ENCODE measurements at regions not wholly inside any gene's neighbourhood (a gene's known extent, or its start where the extent isn't known, plus 50 kb on each side); places are given as distances from the start of the nearest gene placed in this dataset.
"Not testable (repeated sequence)": the region's sequence is repeated elsewhere in the genome, so short reads cannot be mapped to it uniquely, and the experiment has no call there.

DNA sequence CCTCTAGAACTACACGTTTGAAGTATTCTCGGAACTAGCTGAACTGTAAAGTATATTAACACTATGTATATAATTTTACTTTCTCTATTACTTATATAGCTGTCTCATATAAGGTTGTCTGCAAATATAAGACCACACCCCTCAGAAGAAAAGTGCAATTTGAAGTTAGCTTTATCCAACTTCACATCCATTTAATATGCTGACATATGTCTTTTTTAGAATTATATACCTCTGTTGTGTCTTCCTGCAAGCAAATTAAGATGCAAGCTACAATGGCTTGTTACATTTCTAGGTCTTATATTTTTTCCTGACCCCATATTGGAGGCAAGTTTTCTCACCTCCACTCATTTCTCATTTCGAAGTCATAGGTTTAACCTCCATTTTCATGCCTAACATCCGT is 349.0 kb upstream of the AGA start:
- DNase-seq (ENCODE audit: extremely low read depth in 1 of 2, low read depth in 1 of 2) = no peak

DNA sequence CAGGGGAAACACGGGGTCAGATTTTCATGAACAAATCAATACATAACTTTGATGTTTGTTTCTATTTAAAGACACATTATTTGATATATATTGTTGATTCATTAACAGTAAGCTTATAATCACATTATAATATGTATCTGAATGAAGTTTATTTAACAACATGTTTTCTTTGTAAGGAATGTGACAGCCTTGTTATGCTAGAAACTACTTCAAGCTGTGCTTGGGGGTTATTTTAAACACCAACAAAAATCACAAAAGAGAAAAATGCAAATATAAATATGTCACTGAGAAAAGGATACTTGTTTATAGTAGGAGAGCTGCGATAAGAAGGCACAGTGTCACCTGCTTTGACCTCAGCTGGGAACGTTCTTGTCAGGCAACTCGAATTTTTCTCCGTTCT is 354.6 kb upstream of the AGA start:
- DNase-seq (ENCODE audit: extremely low read depth in 1 of 2, low read depth in 1 of 2) = no peak

DNA sequence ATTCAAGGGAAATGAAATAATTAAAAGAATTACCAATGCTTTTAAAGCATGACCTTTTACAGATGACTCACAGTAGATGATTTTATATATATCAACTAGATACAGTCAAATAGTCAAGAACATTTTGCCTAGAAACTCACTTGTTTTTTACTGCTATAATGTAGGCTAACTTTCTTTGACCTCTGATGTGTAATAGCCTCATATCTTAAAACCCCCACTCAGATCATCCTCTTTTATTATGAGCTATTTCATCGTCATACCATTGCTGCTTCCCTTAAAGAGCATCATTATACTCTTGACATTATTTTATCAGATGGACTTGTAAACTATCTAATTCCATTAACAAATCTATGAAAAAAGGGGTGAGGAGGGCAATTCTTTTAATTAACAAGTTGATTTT is 355.9 kb upstream of the AGA start:
- no peak for DNase-seq (ENCODE audit: extremely low read depth in 1 of 2, low read depth in 1 of 2)

DNA sequence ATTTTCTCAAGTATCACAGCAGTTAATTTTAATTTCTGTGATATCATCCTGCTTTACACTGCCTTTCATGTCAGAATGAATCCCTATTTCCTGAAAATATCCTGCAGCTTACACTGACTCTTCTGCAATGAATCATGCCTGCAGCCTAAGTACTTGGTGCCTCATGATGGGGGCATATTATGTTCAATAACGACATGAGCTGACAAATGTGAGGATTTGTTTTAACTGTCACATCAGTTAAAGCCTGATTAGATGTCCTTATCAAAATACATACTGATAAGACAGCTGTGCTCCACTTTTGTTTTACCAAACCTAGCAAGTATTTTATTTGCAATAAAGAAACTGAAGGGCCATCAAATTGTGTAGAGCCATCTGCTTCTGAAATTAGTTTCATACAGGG is 359.9 kb upstream of the AGA start:
- no peak for DNase-seq (ENCODE audit: extremely low read depth in 1 of 2, low read depth in 1 of 2)

DNA sequence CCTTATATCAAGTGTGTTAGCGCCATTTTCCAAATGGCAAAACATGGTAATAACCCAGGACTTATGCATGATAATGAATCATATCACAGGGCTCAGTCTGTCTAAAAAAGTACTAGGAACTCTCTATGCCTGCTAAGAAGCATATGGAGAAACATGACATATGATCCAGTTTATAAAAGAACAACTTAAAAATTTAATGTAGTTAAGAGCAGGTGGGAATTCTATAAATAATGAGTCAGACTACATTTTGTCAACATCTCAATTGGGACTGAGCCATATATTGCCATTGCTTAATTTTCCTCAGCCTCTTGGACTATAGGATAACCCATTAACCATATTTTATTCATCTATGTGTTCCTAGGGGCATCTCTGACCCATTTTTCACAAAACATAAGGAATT is 360.4 kb upstream of the AGA start:
- no peak for DNase-seq (ENCODE audit: extremely low read depth in 1 of 2, low read depth in 1 of 2)

DNA sequence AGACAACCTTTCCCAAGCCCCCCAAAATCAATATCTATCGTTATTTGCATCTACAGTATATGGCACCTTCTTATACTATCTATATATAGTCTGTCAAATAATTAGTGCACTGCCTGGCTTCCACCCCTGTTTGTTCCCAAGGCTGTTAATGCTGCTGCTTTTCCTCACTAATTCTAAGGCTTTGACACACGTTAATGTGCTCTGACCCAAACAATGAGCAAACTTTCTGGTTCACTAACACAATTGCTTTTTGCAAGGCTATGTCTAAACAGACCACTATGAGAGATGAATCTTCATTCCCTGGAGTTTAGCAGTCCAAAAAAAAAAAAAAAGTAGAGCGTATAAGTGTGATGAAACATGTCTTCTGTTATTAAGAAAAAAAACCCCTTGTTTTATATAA is 360.9 kb upstream of the AGA start:
- no peak for DNase-seq (ENCODE audit: extremely low read depth in 1 of 2, low read depth in 1 of 2)

DNA sequence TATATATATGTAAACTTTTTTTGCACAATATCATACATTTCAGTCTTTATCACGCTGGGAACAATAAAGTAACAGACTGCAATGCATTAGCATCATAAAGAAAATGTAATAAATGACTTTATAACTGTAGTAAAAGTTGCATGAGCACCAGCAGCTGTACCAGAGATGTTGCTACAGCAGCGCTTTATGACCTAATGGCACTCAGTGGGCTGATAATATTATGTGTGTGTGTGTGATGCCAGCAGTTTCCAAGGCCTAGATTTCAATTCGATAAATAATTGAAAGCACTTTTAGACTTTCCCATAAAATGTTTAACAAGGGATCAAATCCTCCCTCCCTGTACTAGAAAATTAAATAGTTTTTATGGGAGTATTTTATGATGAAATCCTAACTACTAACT is 367.6 kb upstream of the AGA start:
- DNase-seq (ENCODE audit: extremely low read depth in 1 of 2, low read depth in 1 of 2) = no peak

DNA sequence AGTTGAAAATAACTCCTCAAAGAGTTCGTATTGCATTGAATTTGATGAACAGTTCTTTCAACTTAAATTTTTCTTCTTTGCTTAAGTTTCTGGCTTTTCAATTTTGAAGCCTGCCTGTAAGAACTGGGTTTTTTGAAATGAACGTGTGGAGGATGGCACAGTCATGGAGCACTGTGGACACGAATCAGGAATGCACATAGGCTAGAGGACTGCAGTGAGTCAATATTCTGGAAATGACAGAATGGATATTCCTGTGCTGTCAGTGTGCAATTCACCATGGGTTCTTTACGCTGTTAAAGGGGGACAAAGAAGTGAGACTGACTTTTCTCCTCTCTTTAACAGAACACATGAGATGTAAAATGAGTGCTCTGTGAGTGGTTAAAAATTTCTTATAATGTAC is 368.0 kb upstream of the AGA start:
- no peak for DNase-seq (ENCODE audit: extremely low read depth in 1 of 2, low read depth in 1 of 2)

DNA sequence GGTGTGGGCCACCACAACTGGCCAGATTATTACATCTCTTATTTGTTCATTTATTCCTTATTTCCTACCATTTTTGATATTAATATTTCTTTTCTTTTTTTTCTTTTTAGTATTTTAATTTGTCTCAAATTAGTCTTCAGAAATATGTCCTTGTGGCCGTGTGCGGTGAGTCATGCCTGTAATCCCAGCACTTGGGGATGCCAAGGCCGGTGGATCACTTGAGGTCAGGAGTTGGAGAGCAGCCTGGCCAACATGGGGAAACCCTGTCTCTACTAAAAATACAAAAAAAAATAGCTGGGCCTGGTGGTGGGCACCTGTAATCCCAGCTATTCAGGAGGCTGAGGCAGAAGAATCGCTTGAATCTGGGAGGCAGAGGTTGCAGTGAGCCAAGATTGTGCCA is 376.2 kb upstream of the AGA start:
- not testable (repeated sequence) for DNase-seq (ENCODE audit: extremely low read depth in 1 of 2, low read depth in 1 of 2)

DNA sequence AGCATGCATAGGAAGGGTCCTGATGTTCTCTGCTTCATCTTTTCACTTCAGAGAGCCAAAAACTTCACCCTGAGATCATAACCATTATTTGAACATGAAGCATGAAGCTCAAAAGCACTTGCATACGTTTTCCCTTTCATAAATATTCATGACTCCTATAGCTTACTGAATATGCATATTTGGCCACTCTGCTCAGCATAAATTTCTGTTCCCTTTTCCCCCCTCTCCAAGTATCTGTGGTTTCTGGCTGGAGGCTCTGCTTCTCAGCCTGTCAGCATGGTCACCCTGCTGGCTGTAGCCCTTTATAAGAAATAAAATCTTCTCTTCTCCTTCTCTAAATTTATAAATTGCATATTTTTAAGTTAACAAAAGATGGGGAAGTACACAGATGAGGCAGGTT is 384.7 kb upstream of the AGA start:
- no peak for DNase-seq (ENCODE audit: extremely low read depth in 1 of 2, low read depth in 1 of 2)

DNA sequence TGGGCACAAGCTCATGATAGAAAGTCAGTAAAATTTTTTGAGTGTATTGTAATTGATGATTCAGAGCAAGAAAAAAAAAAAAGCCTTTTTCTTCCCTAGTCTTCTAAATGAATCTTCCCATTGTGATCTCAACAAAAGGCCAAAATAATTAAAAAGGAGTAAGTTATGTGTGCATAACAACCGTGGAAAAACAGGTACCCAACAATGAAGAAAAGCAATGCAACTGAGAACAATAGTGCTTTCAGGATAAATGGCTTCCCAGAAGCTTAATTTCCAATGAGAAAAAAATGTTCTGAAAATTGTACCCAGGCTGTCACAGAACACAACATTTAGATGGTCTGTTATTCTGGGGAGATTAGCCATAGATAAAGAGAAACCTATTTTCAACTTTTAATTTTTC is 399.0 kb upstream of the AGA start:
- no peak for DNase-seq (ENCODE audit: extremely low read depth in 1 of 2, low read depth in 1 of 2)

DNA sequence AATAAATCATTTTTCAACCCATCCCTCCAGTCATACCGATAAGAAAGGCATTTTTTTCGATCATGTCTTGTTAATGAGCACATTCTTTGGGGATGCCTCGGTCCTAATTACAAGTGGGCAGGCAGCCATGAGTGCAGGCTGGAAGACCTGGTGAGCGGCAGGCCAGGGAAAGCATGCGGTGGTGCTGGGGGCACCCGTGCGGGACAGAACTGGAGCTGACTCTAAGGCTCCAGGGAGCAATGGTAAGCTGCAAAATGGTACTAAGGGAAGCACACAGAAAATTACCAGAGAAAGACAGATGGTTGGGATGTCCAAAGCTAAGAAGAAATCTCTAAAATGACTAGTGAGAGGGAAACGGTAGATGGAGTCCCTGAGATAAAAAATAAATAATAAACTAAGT is 411.0 kb upstream of the AGA start:
- DNase-seq (ENCODE audit: extremely low read depth in 1 of 2, low read depth in 1 of 2) = no peak

DNA sequence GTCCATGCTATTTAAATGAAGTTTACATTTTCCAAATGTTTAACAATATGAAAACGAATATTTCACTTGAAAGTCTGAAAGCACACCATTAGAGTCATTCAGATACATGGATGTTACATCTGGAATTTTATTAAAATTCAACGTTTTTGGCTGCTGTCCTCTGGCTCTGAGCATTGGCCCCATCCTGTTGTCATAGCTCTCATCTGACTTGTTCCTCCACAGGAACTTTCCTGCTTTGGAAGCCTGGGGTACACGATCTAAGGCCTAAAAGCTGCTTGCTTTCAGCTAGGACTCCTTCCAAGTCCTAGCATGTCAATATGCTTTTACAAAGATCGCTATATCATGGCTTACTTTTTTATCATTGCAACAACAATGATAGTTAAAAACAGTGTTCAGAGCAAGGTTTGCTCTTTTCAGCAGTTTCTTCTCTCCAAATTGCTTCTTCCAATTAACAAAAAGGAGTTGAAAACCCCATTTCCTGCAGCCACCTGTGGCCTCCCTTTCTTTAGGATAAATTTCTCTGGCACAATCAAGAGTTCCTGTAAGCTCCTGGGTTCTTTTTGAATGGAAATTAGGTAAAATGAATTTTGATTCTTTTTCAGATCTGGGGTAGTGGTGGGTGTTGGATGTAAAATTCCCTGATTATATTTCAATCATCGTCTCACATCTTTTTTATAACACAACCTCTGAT is 413.4 kb upstream of the AGA start:
- DNase-seq (ENCODE audit: extremely low read depth in 1 of 2, low read depth in 1 of 2) = no peak

DNA sequence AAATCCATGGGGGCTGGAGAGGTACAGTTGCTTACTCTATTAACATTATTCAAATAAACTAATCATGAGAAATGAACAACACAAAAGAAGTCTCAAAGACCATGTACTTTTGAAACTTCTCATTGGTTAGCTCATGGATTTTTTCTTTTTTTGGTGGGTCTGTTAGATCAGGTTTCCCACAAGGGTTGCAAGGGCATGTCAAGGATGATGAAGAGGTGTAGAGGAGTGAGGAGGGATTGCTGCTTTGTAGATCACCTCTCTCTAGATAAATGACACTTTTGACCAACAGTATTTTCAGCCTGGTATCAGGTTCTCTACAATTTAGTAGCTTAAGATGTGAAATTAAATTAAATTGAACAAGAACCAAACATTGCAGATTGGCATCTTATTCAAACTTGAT is 417.9 kb upstream of the AGA start:
- no peak for DNase-seq (ENCODE audit: extremely low read depth in 1 of 2, low read depth in 1 of 2)

DNA sequence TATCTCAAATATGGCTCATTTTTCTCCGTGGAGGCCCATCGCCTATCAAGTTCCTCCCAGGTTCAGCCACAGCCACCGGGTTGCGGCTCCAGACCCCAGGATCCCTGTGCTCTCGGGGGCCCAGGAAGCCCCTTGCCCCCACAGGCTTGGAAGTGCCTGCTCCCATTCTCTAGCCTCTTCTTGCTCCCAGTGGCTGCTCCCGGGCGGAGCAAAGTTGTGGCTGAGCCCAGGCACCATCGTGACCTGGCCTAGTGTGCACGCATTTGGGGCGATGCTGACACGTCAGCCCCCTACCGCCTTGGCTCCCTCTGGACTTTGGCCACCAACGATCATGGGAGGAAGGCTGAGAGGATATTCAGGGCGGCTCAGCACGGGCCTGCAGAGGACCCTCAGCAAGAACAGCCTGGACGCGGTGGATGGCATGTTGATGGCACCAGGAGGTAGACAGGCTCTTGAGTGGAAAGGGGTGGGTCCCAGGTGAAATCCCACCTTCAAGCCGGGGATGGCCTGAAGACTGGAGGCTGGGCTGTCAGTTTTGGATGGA is 419.4 kb upstream of the AGA start:
- DNase-seq (ENCODE audit: extremely low read depth in 1 of 2, low read depth in 1 of 2) = no peak

DNA sequence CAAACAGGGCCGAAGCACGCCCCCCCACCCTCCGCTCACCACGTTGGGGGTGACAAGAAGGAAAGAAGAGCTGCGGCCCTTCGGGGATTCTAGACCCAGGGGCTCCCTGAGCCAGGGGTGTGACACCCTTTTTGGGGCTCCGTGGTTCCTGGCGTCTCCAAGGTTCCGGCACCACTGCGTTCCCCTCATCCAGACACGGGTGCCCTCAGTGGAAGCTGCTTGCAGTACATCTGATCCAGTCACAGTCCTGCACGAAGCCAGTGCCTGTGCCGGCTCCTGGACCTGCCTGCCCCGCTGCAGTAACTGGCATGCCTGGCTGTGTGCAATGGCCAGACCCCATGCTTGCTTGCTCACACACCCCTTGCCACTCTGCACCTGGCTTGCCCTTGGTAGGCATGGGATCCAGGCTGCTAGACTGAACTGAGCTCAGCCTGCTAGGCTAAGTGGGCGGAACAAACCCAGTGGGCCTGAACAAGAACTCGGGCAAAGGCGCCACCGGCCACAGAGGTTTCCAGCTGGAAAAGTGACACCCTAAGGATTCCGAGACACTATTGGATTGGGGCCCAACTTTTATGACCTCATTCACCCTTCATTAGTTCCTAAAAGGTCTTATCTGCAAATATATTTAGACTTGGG is 420.4 kb upstream of the AGA start:
- DNase-seq (ENCODE audit: extremely low read depth in 1 of 2, low read depth in 1 of 2) = no peak

DNA sequence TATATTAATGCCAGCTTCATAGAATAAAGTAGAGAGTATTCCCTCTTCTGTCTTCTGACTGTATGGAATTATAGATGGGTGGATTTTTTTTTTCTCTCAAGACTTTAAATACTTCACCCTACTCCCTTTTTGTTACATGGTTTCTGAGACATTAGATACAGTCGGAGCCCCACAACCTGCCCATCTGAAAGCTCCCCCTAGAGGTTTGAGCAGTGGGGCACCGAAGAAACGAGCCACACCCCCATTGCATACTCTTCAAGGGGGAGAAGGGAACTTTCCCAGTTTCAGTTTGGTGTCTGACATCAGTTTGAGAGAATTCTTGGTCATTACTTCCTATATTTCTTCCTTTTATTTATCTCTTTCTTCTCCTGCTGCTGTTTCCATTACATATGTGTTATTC is 437.6 kb upstream of the AGA start:
- no peak for DNase-seq (ENCODE audit: extremely low read depth in 1 of 2, low read depth in 1 of 2)

DNA sequence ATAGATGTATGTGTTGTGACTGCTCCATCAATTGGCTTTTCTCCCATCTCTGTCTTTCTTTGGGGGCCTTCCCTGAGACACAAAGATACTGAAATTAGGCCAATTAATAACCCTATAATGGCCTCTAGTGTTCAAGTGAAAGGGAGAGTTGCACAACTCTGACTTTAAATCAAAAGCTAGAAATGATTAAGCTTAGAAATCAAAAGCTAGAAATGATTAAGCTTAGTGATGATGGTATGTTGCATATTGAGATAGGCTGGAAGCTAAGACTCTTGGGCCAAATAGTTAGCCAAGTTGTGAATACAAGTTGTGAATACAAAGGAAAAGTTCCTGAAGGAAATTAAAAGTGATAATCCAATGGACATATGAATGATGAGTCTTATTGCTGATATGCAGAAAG is 452.9 kb upstream of the AGA start:
- DNase-seq (ENCODE audit: extremely low read depth in 1 of 2, low read depth in 1 of 2) = no peak

DNA sequence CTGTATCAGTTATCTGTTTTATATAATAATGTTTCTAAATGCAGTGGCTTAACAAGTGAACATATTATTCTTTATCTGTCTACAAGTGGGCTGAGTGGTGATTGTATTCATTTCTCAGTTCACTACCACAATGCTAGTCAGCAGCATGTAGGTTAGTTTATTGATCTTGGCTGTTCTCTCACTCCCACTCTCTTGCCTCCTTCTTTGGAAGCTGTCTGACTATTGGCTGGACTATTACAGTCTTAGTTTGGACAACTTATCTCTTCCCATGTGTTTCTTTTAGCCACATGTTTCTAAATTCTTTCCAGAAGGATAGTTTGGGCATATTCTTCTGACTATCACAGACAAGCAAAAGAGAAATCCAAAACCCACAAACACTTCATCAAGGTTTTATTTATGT is 459.5 kb upstream of the AGA start:
- no peak for DNase-seq (ENCODE audit: extremely low read depth in 1 of 2, low read depth in 1 of 2)

DNA sequence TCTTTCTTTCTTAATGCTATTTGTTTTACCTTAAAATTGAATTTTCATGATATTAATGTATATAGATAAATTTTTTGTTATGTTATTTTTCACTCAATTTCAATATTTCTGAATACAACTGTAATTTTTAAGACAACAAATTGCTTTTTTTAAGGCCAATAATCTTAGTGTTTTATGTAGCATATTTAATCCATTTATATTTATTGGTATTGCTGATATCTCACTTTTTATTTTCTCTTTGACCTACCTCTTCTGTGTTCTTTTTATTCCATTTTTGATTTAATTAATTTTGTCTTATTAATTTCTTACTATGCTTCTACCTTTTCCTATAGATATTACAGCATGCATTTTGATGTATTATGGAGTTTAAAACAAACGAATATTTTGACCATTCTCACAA is 460.1 kb upstream of the AGA start:
- no peak for DNase-seq (ENCODE audit: extremely low read depth in 1 of 2, low read depth in 1 of 2)

DNA sequence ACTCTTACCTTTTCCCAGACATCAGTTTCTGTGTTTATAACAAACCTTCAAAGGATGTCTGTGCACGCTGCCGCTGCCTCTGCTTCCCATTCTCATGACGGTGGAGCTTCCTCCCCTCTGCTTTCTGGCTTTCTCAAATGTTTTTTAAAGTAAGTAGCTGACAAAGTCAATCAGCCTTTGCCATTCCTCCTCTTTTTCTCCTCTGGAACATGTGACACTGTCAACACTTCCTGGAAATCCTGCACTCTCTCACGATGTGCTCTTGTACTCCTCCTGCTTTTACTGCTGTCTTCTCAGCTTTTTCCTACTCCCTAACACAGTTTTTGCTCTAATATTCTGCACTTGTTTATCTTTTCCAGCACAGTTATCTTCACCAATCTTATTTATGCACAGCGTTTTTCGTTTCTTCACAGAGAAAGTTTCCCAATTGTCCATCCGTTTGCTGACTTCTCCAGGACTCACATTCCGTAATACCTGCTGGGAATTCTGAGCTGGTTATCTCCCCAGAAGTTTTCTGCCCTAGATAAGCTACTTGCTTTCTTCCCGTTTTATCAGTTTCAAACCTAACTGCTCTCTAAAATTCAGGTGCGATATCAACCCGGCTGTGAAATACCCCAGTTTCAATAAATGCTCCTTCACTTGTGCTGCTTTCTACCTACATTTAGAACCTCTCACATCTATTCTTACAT is 465.6 kb upstream of the AGA start:
- no peak for DNase-seq (ENCODE audit: extremely low read depth in 1 of 2, low read depth in 1 of 2)

DNA sequence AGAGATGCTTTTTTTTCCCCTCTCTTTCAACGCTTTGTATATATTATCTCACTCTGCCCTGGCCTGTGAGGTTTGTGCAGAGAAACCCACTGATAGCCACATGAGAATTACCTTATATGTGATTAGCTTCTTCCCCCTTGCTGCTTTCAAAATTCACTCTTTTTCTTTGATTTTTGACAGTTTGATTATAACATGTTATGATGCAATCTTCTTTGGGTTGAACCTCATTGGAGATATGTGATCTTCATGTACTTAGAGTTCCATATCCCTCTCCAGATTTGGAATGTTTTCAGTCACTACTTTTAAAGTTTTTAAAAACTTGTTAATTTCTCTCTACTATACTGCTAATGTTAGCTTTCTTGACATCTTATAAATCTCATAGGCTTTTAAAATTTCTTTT is 479.5 kb upstream of the AGA start:
- no peak for DNase-seq (ENCODE audit: extremely low read depth in 1 of 2, low read depth in 1 of 2)
